Common myeloid progenitor, CD34-positive (primary cell): ENCODE measurements at regions not wholly inside any gene's neighbourhood (a gene's known extent, or its start where the extent isn't known, plus 50 kb on each side); places are given as distances from the start of the nearest gene placed in this dataset.

Experiments
- CTCF ChIA-PET: fragments of 350-600 bp; sonication (Branson Sonifier 250); formaldehyde crosslinking; loops from one replicate; lab custom pipeline; 2021; ENCODE audit warnings: antibody characterized with exemption; lab: Charles Lee
- POLR2A ChIA-PET: fragments of 350-600 bp; sonication (Branson Sonifier 250); formaldehyde crosslinking; loops from one replicate; lab custom pipeline; 2021; ENCODE audit warnings: antibody characterized with exemption; lab: Charles Lee
- DNase-seq, 3 donors: peaks; one replicate each; pipeline versions ENCODE4 v3.0.0 to v3.0.0-alpha.2; 2013
- H3K27ac ChIP-seq, 2 experiments: 1 replicate in 1 of 2; 2 replicates in 1 of 2; pipeline ENCODE4 v1.7.0; 2013; ENCODE audit warnings: inconsistent platforms in 2 of 2, low read length in 2 of 2, mild to moderate bottlenecking in 2 of 2, low read depth in 1 of 2, moderate library complexity in 1 of 2; ENCODE audit not compliant: severe bottlenecking in 2 of 2, insufficient read depth in 1 of 2, poor library complexity in 1 of 2
- H3K27me3 ChIP-seq, 5 experiments: replicated peaks in 2 of 5; 1 replicate in 3 of 5; 2 replicates in 2 of 5; pipeline versions ENCODE4 v1.6.1 to v1.7.0; 2013; ENCODE audit warnings: low read length in 4 of 5, mild to moderate bottlenecking in 2 of 5, moderate library complexity in 2 of 5, inconsistent platforms in 1 of 5; ENCODE audit not compliant: insufficient read depth in 5 of 5, control insufficient read depth in 4 of 5
- H3K36me3 ChIP-seq, 4 experiments: 1 replicate in 2 of 4; 2 replicates in 2 of 4; pipeline versions ENCODE4 v1.6.1 to v1.7.0; 2013; ENCODE audit warnings: low read length in 3 of 4, control low read depth in 1 of 4, mild to moderate bottlenecking in 1 of 4; ENCODE audit not compliant: control insufficient read depth in 4 of 4, insufficient read depth in 4 of 4
- H3K4me1 ChIP-seq, 4 experiments: 1 replicate in 3 of 4; 2 replicates in 1 of 4; pipeline versions ENCODE4 v1.6.1 to v1.7.1; 2013; ENCODE audit warnings: low read length in 3 of 4, mild to moderate bottlenecking in 3 of 4, control low read depth in 1 of 4, inconsistent platforms in 1 of 4, moderate library complexity in 1 of 4; ENCODE audit not compliant: control insufficient read depth in 4 of 4, insufficient read depth in 4 of 4; ENCODE audit errors: control extremely low read depth in 1 of 4
- H3K4me3 ChIP-seq, 7 experiments: 1 replicate in 4 of 7; 2 replicates in 3 of 7; pipeline versions ENCODE4 v1.5.1 to v1.7.0; 2013; ENCODE audit warnings: mild to moderate bottlenecking in 7 of 7, low read length in 6 of 7, moderate library complexity in 6 of 7, inconsistent platforms in 2 of 7, low read depth in 2 of 7, control low read depth in 1 of 7; ENCODE audit not compliant: insufficient read depth in 4 of 7, control insufficient read depth in 1 of 7; ENCODE audit errors: extremely low read depth in 1 of 7
- H3K9me3 ChIP-seq, 5 experiments: 1 replicate in 4 of 5; 2 replicates in 1 of 5; pipeline versions ENCODE4 v1.6.1 to v1.7.1; 2013; ENCODE audit warnings: low read length in 4 of 5, mild to moderate bottlenecking in 2 of 5, inconsistent platforms in 1 of 5, low read depth in 1 of 5, moderate library complexity in 1 of 5; ENCODE audit not compliant: control insufficient read depth in 4 of 5, insufficient read depth in 2 of 5; ENCODE audit errors: control extremely low read depth in 1 of 5
- WGBS: methylation state at CpG from one replicate; pipeline ENCODE4 v1.1.5; 2013; ENCODE audit not compliant: insufficient coverage; 5-methylcytosine and 5-hydroxymethylcytosine counted together

DNA sequence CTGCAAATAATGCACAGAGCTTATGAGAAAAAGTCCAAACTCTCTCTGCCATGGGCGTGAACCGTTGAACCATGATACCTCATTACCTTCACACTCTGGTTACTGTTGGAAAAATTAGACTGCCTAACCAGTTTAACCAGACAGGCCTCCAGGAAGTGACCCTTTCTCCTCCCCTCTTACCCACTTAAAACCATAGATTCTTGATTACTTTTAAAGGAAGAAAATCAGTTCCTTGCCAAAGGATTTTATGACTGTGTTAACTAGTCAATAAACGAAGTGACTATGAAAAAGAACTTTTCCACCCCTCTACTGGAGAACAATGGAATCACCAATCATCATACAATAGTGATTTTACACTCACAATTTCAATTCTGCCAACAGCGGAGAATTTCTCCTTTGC, 254.0 kb upstream of the ATP2B1 start:
- Histone ChIP-seq H3K27me3 (no peaks in the 10 kb centered on the region), H3K4me3 (no peak overlapping the region), H3K27ac (no peak overlapping the region), H3K36me3 (no peaks in the 10 kb centered on the region), H3K4me1 (no peaks in the 10 kb centered on the region), H3K9me3 (no peaks in the 10 kb centered on the region)
- ChIA-PET CTCF (interaction anchor here (0.8 to 2.3 kb wide), 3 partner anchors 12 to 125 kb away, joined by 3 to 14 read pairs (median 4); no protein-coding TSS in a partner anchor), POLR2A (no interaction called here)
- 100% methylated on average over 1 of the region's 4 CpGs for WGBS
- DNase-seq, result peak in 2 of 3 donors; percentile 47 to 53

GRCh38 chr12:89960607-89961394, 252.2 kb upstream of the ATP2B1 start:
- 90% methylated on average over 1 of the region's 2 CpGs for WGBS
- no peak overlapping the region for H3K27ac ChIP-seq
- ChIA-PET CTCF (interaction anchor here (0.8 to 1.3 kb wide), 7 partner anchors 10 to 252 kb away, joined by 3 to 7 read pairs (median 3); partner anchors contain the start of gene ATP2B1), POLR2A (no interaction called here)
- no peak overlapping the region for H3K4me3 ChIP-seq
- no peaks in the 10 kb centered on the region for H3K27me3 ChIP-seq
- no peak for DNase-seq
- H3K9me3 ChIP-seq, result no peaks in the 10 kb centered on the region
- no peaks in the 10 kb centered on the region for H3K4me1 ChIP-seq
- no peaks in the 10 kb centered on the region for H3K36me3 ChIP-seq

- H3K4me1 ChIP-seq, result no peaks in the 10 kb centered on the region
- 100% methylated on average over 1 of the region's 2 CpGs for WGBS
- ChIA-PET POLR2A (no interaction called here), CTCF (interaction anchor here (0.9 to 1.3 kb wide), 6 partner anchors 10 to 42 kb away, joined by 3 to 7 read pairs (median 4); no protein-coding TSS in a partner anchor)
- DNase-seq, result peak in 2 of 3 donors; percentile 47 to 55
- H3K4me3 ChIP-seq, result no peak overlapping the region
- no peaks in the 10 kb centered on the region for H3K9me3 ChIP-seq
- H3K36me3 ChIP-seq, result no peaks in the 10 kb centered on the region
- no peak overlapping the region for H3K27ac ChIP-seq
- no peaks in the 10 kb centered on the region for H3K27me3 ChIP-seq
Observed at GRCh38 chr12:89960011-89960507, 251.4 kb upstream of the ATP2B1 start.

DNA sequence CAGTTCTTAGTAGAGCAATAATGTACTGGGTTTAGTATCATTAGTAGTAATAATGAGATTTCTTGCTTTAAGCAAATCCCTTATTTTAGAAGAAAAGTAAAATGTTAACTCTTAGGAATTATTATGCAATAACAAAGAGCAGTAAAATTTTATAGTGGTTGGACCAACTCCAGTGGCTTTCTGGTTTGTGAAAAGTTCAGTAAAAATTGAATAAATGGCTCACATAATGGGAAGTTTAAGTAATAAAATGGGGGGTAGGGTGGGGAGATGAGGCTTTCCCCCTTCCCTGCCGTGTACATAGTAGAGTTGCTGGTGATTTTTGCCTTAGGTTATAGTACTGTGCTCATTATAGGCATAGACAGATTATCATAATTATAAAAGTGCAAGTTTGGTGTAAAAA, 250.5 kb upstream of the ATP2B1 start:
- Histone ChIP-seq H3K36me3 (no peaks in the 10 kb centered on the region), H3K9me3 (no peaks in the 10 kb centered on the region), H3K4me1 (no peaks in the 10 kb centered on the region), H3K27ac (no peak overlapping the region), H3K27me3 (no peaks in the 10 kb centered on the region), H3K4me3 (no peak overlapping the region)
- ChIA-PET POLR2A (no interaction called here), CTCF (interaction anchor here (1.2 to 1.3 kb wide), 5 partner anchors 9 to 36 kb away, joined by 3 to 7 read pairs (median 4); no protein-coding TSS in a partner anchor)
- DNase-seq, result no peak
- WGBS, result no CpG with 5 or more reads among the region's 1 CpG

DNA sequence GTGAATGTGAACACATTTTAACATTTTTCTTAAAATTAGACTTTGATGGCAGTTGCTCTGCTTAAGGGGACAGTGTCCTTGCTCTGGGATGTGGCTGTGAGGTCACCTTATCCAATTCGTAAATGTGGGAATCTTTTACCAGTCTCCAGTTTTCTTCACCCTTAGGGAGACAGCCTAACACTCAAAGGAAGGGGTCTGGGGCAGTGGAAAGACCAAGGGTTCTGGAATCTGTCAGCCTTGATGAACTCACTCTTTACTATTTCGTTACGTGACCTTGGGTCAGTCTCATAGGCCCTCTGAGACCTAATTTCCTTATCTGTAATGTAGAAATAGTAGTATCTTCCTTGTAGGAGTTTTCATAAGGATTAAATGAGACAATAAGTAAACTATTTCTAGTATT, 245.6 kb upstream of the ATP2B1 start:
- no peaks in the 10 kb centered on the region for H3K27me3 ChIP-seq
- H3K36me3 ChIP-seq, result no peaks in the 10 kb centered on the region
- no peaks in the 10 kb centered on the region for H3K9me3 ChIP-seq
- CTCF ChIA-PET, result no interaction called here
- no CpG with 5 or more reads among the region's 3 CpGs for WGBS
- H3K27ac ChIP-seq, result no peak overlapping the region
- POLR2A ChIA-PET, result no interaction called here
- DNase-seq, result no peak
- peaks cover 0 to 21% (median 8%) of the 10 kb centered on the region in 4 experiments for H3K4me1 ChIP-seq
- no peak overlapping the region for H3K4me3 ChIP-seq

GRCh38 chr12:89951694-89952060, 243.0 kb upstream of the ATP2B1 start:
- Histone ChIP-seq H3K36me3 (no peaks in the 10 kb centered on the region), H3K4me1 (peaks cover 11 to 46% (median 22%) of the 10 kb centered on the region in 4 experiments), H3K4me3 (no peak overlapping the region), H3K27ac (no peak overlapping the region), H3K27me3 (no peaks in the 10 kb centered on the region), H3K9me3 (no peaks in the 10 kb centered on the region)
- POLR2A ChIA-PET, result no interaction called here
- WGBS, result 67% methylated on average over 2 of the region's 2 CpGs
- CTCF ChIA-PET, result interaction anchor here (1.0 to 4.0 kb wide), 3 partner anchors 9 to 11 kb away, joined by 3 to 14 read pairs (median 3); no protein-coding TSS in a partner anchor
- DNase-seq, result no peak
